H1 (cell line): ENCODE measurements at regions not wholly inside any gene's neighbourhood (a gene's known extent, or its start where the extent isn't known, plus 50 kb on each side); places are given as distances from the start of the nearest gene placed in this dataset.

ENCODE experiments used
- JUN ChIP-seq: IDR thresholded peaks from 2 replicates; pipeline ENCODE4 v1.6.1; 2011; ENCODE audit warnings: low read depth, mild to moderate bottlenecking, improper control_type of control experiment, low read length
- SIN3A ChIP-seq, 2 experiments: IDR thresholded peaks in 1 of 2; conservative IDR thresholded peaks in 1 of 2; 2 replicates each; pipeline ENCODE4 v1.6.1; 2011 to 2012; ENCODE audit warnings: low read length in 2 of 2, improper control_type of control experiment in 1 of 2, low read depth in 1 of 2, mild to moderate bottlenecking in 1 of 2
- TAF7 ChIP-seq: optimal IDR thresholded peaks from 2 replicates; pipeline ENCODE3; 2011; ENCODE audit warnings: low read depth, mild to moderate bottlenecking, inconsistent platforms, low read length, moderate library complexity, borderline replicate concordance
- TF ChIP-seq, protein P1 (sequence below): fragments of 300-600 bp; sonication (generic); IDR thresholded peaks from 2 replicates; pipeline ENCODE4 v1.7.1; 2012; ENCODE audit warnings: low read length, moderate library complexity, mild to moderate bottlenecking, inconsistent platforms; ENCODE audit not compliant: insufficient replicate concordance

DNA sequence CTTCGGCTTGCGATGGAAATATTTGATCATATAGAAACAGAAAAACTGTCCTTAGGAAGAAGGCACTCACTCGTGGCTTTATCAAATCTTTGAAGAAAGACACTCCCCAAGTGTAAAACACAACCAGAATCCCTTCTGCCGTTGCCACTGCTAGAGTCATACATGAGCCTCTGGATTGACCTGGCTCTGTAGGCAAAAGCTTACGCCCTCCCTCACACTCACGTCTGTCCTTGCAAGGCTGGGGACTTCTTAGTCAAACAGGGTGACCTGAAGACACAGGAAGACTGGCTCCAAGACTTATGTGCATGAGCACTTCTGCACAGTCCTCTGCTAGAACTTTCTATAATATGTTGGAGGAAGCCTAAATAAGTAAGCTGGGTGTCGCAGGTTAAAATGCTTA is 135.4 kb upstream of the MDFIC start (continued):
- TF ChIP-seq SIN3A (conservative IDR thresholded peaks at IDR 0.05 in 1 of 2, IDR thresholded peaks at IDR 0.05 in 1 of 2; ENCODE audit: low read depth in 1 of 2, low read length in 2 of 2) (no peak), JUN (no peak), TAF7 (no peak)
- TF ChIP-seq, protein P1, sequence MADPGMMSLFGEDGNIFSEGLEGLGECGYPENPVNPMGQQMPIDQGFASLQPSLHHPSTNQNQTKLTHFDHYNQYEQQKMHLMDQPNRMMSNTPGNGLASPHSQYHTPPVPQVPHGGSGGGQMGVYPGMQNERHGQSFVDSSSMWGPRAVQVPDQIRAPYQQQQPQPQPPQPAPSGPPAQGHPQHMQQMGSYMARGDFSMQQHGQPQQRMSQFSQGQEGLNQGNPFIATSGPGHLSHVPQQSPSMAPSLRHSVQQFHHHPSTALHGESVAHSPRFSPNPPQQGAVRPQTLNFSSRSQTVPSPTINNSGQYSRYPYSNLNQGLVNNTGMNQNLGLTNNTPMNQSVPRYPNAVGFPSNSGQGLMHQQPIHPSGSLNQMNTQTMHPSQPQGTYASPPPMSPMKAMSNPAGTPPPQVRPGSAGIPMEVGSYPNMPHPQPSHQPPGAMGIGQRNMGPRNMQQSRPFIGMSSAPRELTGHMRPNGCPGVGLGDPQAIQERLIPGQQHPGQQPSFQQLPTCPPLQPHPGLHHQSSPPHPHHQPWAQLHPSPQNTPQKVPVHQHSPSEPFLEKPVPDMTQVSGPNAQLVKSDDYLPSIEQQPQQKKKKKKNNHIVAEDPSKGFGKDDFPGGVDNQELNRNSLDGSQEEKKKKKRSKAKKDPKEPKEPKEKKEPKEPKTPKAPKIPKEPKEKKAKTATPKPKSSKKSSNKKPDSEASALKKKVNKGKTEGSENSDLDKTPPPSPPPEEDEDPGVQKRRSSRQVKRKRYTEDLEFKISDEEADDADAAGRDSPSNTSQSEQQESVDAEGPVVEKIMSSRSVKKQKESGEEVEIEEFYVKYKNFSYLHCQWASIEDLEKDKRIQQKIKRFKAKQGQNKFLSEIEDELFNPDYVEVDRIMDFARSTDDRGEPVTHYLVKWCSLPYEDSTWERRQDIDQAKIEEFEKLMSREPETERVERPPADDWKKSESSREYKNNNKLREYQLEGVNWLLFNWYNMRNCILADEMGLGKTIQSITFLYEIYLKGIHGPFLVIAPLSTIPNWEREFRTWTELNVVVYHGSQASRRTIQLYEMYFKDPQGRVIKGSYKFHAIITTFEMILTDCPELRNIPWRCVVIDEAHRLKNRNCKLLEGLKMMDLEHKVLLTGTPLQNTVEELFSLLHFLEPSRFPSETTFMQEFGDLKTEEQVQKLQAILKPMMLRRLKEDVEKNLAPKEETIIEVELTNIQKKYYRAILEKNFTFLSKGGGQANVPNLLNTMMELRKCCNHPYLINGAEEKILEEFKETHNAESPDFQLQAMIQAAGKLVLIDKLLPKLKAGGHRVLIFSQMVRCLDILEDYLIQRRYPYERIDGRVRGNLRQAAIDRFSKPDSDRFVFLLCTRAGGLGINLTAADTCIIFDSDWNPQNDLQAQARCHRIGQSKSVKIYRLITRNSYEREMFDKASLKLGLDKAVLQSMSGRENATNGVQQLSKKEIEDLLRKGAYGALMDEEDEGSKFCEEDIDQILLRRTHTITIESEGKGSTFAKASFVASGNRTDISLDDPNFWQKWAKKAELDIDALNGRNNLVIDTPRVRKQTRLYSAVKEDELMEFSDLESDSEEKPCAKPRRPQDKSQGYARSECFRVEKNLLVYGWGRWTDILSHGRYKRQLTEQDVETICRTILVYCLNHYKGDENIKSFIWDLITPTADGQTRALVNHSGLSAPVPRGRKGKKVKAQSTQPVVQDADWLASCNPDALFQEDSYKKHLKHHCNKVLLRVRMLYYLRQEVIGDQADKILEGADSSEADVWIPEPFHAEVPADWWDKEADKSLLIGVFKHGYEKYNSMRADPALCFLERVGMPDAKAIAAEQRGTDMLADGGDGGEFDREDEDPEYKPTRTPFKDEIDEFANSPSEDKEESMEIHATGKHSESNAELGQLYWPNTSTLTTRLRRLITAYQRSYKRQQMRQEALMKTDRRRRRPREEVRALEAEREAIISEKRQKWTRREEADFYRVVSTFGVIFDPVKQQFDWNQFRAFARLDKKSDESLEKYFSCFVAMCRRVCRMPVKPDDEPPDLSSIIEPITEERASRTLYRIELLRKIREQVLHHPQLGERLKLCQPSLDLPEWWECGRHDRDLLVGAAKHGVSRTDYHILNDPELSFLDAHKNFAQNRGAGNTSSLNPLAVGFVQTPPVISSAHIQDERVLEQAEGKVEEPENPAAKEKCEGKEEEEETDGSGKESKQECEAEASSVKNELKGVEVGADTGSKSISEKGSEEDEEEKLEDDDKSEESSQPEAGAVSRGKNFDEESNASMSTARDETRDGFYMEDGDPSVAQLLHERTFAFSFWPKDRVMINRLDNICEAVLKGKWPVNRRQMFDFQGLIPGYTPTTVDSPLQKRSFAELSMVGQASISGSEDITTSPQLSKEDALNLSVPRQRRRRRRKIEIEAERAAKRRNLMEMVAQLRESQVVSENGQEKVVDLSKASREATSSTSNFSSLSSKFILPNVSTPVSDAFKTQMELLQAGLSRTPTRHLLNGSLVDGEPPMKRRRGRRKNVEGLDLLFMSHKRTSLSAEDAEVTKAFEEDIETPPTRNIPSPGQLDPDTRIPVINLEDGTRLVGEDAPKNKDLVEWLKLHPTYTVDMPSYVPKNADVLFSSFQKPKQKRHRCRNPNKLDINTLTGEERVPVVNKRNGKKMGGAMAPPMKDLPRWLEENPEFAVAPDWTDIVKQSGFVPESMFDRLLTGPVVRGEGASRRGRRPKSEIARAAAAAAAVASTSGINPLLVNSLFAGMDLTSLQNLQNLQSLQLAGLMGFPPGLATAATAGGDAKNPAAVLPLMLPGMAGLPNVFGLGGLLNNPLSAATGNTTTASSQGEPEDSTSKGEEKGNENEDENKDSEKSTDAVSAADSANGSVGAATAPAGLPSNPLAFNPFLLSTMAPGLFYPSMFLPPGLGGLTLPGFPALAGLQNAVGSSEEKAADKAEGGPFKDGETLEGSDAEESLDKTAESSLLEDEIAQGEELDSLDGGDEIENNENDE, result no peak
- TF ChIP-seq, all 59 proteins: peak for 0
